ENCODE measurements at regions not wholly inside any gene's neighbourhood (a gene's known extent, or its start where the extent isn't known, plus 50 kb on each side); places are given as distances from the start of the nearest gene placed in this dataset.

- TF ChIP-seq TOX (CRISPR knock-in tag; IDR thresholded peaks at IDR 0.05; ENCODE audit: borderline replicate concordance) (no peak), RARB (CRISPR knock-in tag; IDR thresholded peaks at IDR 0.05) (no peak), ARNTL (CRISPR knock-in tag; IDR thresholded peaks at IDR 0.05; ENCODE audit: borderline replicate concordance, low read depth) (no peak), ZC3H10 (CRISPR knock-in tag; IDR thresholded peaks at IDR 0.05) (no peak), ISL1 (CRISPR knock-in tag; IDR thresholded peaks at IDR 0.05) (no peak), GLIS3 (CRISPR knock-in tag; IDR thresholded peaks at IDR 0.05) (no peak), ZNF565 (CRISPR knock-in tag; conservative IDR thresholded peaks at IDR 0.05; ENCODE audit: low read depth) (no peak)
- no peak for ATAC-seq
Observed at GRCh38 chr2:147739508-147739907, 105.3 kb upstream of the ACVR2A start.

- TF ChIP-seq TCF4 (CRISPR knock-in tag; IDR thresholded peaks at IDR 0.05; ENCODE audit: borderline replicate concordance): no peak
- no peak for ATAC-seq
Observed at GRCh38 chr2:147718831-147719230, 126.0 kb upstream of the ACVR2A start.

- ATAC-seq: no peak
- TF ChIP-seq POU6F1 (CRISPR knock-in tag; IDR thresholded peaks at IDR 0.05; ENCODE audit: borderline replicate concordance, low read depth): no peak
- no peak for TF ChIP-seq SNAI2 (CRISPR knock-in tag; IDR thresholded peaks at IDR 0.05)
- TF ChIP-seq ZFP3 (CRISPR knock-in tag; IDR thresholded peaks at IDR 0.05): no peak
- no peak for TF ChIP-seq ZNF70 (CRISPR knock-in tag; IDR thresholded peaks at IDR 0.05)
- TF ChIP-seq ZNF8 (CRISPR knock-in tag; IDR thresholded peaks at IDR 0.05): no peak
- TF ChIP-seq TOX (CRISPR knock-in tag; IDR thresholded peaks at IDR 0.05; ENCODE audit: borderline replicate concordance): no peak
- TF ChIP-seq OSR1 (CRISPR knock-in tag; IDR thresholded peaks at IDR 0.05): no peak
- TF ChIP-seq PATZ1 (CRISPR knock-in tag; IDR thresholded peaks at IDR 0.05; ENCODE audit: borderline replicate concordance): no peak
- TF ChIP-seq ZFP30 (CRISPR knock-in tag; IDR thresholded peaks at IDR 0.05): no peak
- TF ChIP-seq ZC3H10 (CRISPR knock-in tag; IDR thresholded peaks at IDR 0.05): no peak
- TF ChIP-seq GLIS3 (CRISPR knock-in tag; IDR thresholded peaks at IDR 0.05): no peak
- no peak for TF ChIP-seq CSRNP3 (CRISPR knock-in tag; IDR thresholded peaks at IDR 0.05)
- no peak for TF ChIP-seq PPARA (CRISPR knock-in tag; IDR thresholded peaks at IDR 0.05; ENCODE audit: borderline replicate concordance)
- TF ChIP-seq CSDC2 (CRISPR knock-in tag; IDR thresholded peaks at IDR 0.05): no peak
- no peak for TF ChIP-seq ESRRG (CRISPR knock-in tag; IDR thresholded peaks at IDR 0.05)
- no peak for TF ChIP-seq ARNTL (CRISPR knock-in tag; IDR thresholded peaks at IDR 0.05; ENCODE audit: borderline replicate concordance, low read depth)
Observed at GRCh38 chr2:147716906-147717305, 127.9 kb upstream of the ACVR2A start.

- ATAC-seq: no peak
- TF ChIP-seq PATZ1 (CRISPR knock-in tag; IDR thresholded peaks at IDR 0.05; ENCODE audit: borderline replicate concordance) (no peak), TOX (CRISPR knock-in tag; IDR thresholded peaks at IDR 0.05; ENCODE audit: borderline replicate concordance) (no peak), RARB (CRISPR knock-in tag; IDR thresholded peaks at IDR 0.05) (no peak), OSR1 (CRISPR knock-in tag; IDR thresholded peaks at IDR 0.05) (no peak), TSHZ2 (CRISPR knock-in tag; IDR thresholded peaks at IDR 0.05) (no peak), PPARA (CRISPR knock-in tag; IDR thresholded peaks at IDR 0.05; ENCODE audit: borderline replicate concordance) (no peak), BACH2 (CRISPR knock-in tag; IDR thresholded peaks at IDR 0.05; ENCODE audit: borderline replicate concordance) (no peak), ZFP30 (CRISPR knock-in tag; IDR thresholded peaks at IDR 0.05) (no peak), ZNF565 (CRISPR knock-in tag; conservative IDR thresholded peaks at IDR 0.05; ENCODE audit: low read depth) (no peak), ISL1 (CRISPR knock-in tag; IDR thresholded peaks at IDR 0.05) (no peak), POU6F1 (CRISPR knock-in tag; IDR thresholded peaks at IDR 0.05; ENCODE audit: borderline replicate concordance, low read depth) (no peak), ARNTL (CRISPR knock-in tag; IDR thresholded peaks at IDR 0.05; ENCODE audit: borderline replicate concordance, low read depth) (no peak), TCF4 (CRISPR knock-in tag; IDR thresholded peaks at IDR 0.05; ENCODE audit: borderline replicate concordance) (no peak), ZFP3 (CRISPR knock-in tag; IDR thresholded peaks at IDR 0.05) (no peak), CSDC2 (CRISPR knock-in tag; IDR thresholded peaks at IDR 0.05) (no peak), GLIS3 (CRISPR knock-in tag; IDR thresholded peaks at IDR 0.05) (no peak), CSRNP3 (CRISPR knock-in tag; IDR thresholded peaks at IDR 0.05) (no peak), ZC3H10 (CRISPR knock-in tag; IDR thresholded peaks at IDR 0.05) (no peak)
Observed at GRCh38 chr2:147715807-147716206, 129.0 kb upstream of the ACVR2A start.
